OCI-LY7 (cell line): ENCODE measurements at regions not wholly inside any gene's neighbourhood (a gene's known extent, or its start where the extent isn't known, plus 50 kb on each side); places are given as distances from the start of the nearest gene placed in this dataset.

ENCODE experiments used
- BruUV-seq: library from RNA; stranded (reverse); fragments of 400-500 nt; replicated peaks from 2 replicates; lab custom pipeline; 2021; lab: Mats Ljungman, UMichigan
- CTCF ChIA-PET: fragments of 300-600 bp; sonication (Branson Sonifier 250); formaldehyde crosslinking; loops from one replicate; lab custom pipeline; 2022; ENCODE audit warnings: antibody characterized with exemption; ENCODE audit not compliant: unreplicated experiment; lab: Charles Lee
- POLR2A ChIA-PET: fragments of 300-600 bp; sonication (Branson Sonifier 250); formaldehyde crosslinking; loops from one replicate; lab custom pipeline; 2022; ENCODE audit warnings: antibody characterized with exemption; lab: Charles Lee
- DNase-seq: peaks from one replicate; pipeline ENCODE4 v3.0.0-alpha.2; 2015; ENCODE audit warnings: low spot score
- H2AFZ ChIP-seq: fragments of 200-600 bp; sonication (generic), shearing (Covaris generic); 2 replicates; pipeline ENCODE4 v1.6.1; 2014; ENCODE audit warnings: mild to moderate bottlenecking, antibody characterized with exemption, low read length, moderate library complexity
- H3K27ac ChIP-seq: fragments of 200-600 bp; sonication (generic); 2 replicates; pipeline ENCODE4 v1.5.1; 2014; ENCODE audit warnings: mixed run types, low read depth, mild to moderate bottlenecking, moderate library complexity, low read length, inconsistent platforms; ENCODE audit not compliant: poor library complexity, severe bottlenecking
- H3K36me3 ChIP-seq: fragments of 200-600 bp; sonication (generic); 2 replicates; pipeline ENCODE4 v1.6.1; 2014; ENCODE audit warnings: mild to moderate bottlenecking, antibody characterized with exemption, low read length, moderate library complexity, mixed read lengths; ENCODE audit not compliant: insufficient read depth
- H3K4me1 ChIP-seq: fragments of 200-600 bp; sonication (generic); 2 replicates; pipeline ENCODE4 v1.5.1; 2014; ENCODE audit warnings: mild to moderate bottlenecking, low read length; ENCODE audit not compliant: insufficient read depth, poor library complexity, severe bottlenecking
- H3K4me2 ChIP-seq: fragments of 200-600 bp; sonication (generic); 2 replicates; pipeline ENCODE4 v1.6.1; 2014; ENCODE audit warnings: mild to moderate bottlenecking, low read length
- H3K4me3 ChIP-seq: fragments of 200-600 bp; sonication (generic); 2 replicates; pipeline ENCODE4 v1.5.1; 2014; ENCODE audit warnings: mild to moderate bottlenecking, low read depth, low read length; ENCODE audit not compliant: poor library complexity, severe bottlenecking
- H3K79me2 ChIP-seq: fragments of 200-600 bp; sonication (generic); 2 replicates; pipeline ENCODE4 v1.6.1; 2016; ENCODE audit warnings: low read depth, mild to moderate bottlenecking, low read length, moderate library complexity, mixed read lengths; ENCODE audit not compliant: insufficient read depth
- H3K9me2 ChIP-seq: fragments of 200-600 bp; sonication (generic); 2 replicates; pipeline ENCODE4 v1.6.1; 2016; ENCODE audit warnings: mild to moderate bottlenecking, low read length, mixed read lengths; ENCODE audit not compliant: insufficient read depth
- H3K9me3 ChIP-seq: fragments of 200-600 bp; sonication (generic); 2 replicates; pipeline ENCODE4 v1.6.1; 2014; ENCODE audit warnings: mild to moderate bottlenecking, mixed run types, low read length, mixed read lengths
- H4K20me1 ChIP-seq: fragments of 200-600 bp; sonication (generic); 2 replicates; pipeline ENCODE4 v1.6.1; 2014; ENCODE audit warnings: mild to moderate bottlenecking, antibody characterized with exemption, low read length, moderate library complexity, mixed read lengths; ENCODE audit not compliant: insufficient read depth
- CTCF ChIP-seq: fragments of 200-600 bp; sonication (generic); conservative IDR thresholded peaks from 2 replicates; pipeline ENCODE4 v1.5.1; 2014; ENCODE audit warnings: mild to moderate bottlenecking, antibody characterized with exemption, low read length, moderate library complexity, mixed read lengths
- EZH2phosphoT487 ChIP-seq: fragments of 200-600 bp; sonication (generic); IDR thresholded peaks from 2 replicates; pipeline ENCODE4 v1.6.1; 2018; ENCODE audit warnings: low read depth, borderline replicate concordance, mild to moderate bottlenecking, mixed run types, antibody characterized with exemption, low read length, moderate library complexity, mixed read lengths
- intact Hi-C: fragments of 100-400 bp; cut with micrococcal nuclease; formaldehyde crosslinking; loops from one replicate; pipeline ENCODE4 v1.10.0; 2022; ENCODE audit not compliant: unreplicated experiment

- Histone ChIP-seq H3K4me3 (no peak overlapping the region), H3K9me3 (no peaks in the 10 kb centered on the region), H2AFZ (no peak overlapping the region), H3K27ac (no peak overlapping the region), H3K79me2 (no peaks in the 10 kb centered on the region), H3K9me2 (no peaks in the 10 kb centered on the region), H3K4me1 (no peaks in the 10 kb centered on the region), H3K36me3 (no peaks in the 10 kb centered on the region), H4K20me1 (no peaks in the 10 kb centered on the region), H3K4me2 (no peak overlapping the region)
- intact Hi-C loops = no loop called here
- CTCF ChIA-PET = no interaction called here
- TF ChIP-seq EZH2phosphoT487 (no peak), CTCF (no peak)
- BruUV-seq = no TSS peak
- no peak for DNase-seq
- POLR2A ChIA-PET = no interaction called here
Observed at GRCh38 chr4:173862754-173863153, 332.7 kb upstream of the HAND2 start.

GRCh38 chr4:173860094-173860493 is 330.1 kb upstream of the HAND2 start:
- DNase-seq = no peak
- Histone ChIP-seq H4K20me1 (no peaks in the 10 kb centered on the region), H3K4me1 (no peaks in the 10 kb centered on the region), H3K4me2 (no peak overlapping the region), H3K36me3 (no peaks in the 10 kb centered on the region), H3K4me3 (no peak overlapping the region), H3K9me3 (no peaks in the 10 kb centered on the region), H2AFZ (no peak overlapping the region), H3K79me2 (no peaks in the 10 kb centered on the region), H3K9me2 (no peaks in the 10 kb centered on the region), H3K27ac (no peak overlapping the region)
- ChIA-PET CTCF (no interaction called here), POLR2A (interaction anchor here (0.7 kb wide), 1 partner anchor 725 kb away, joined by 3 read pairs; no protein-coding TSS in a partner anchor)
- TF ChIP-seq EZH2phosphoT487 = no peak
- TF ChIP-seq CTCF = no peak
- no TSS peak for BruUV-seq
- intact Hi-C loops = no loop called here

GRCh38 chr4:173859091-173859713 is 329.2 kb upstream of the HAND2 start:
- Histone ChIP-seq H3K4me1 (no peaks in the 10 kb centered on the region), H3K9me2 (no peaks in the 10 kb centered on the region), H3K36me3 (no peaks in the 10 kb centered on the region), H3K4me3 (no peak overlapping the region), H3K27ac (no peak overlapping the region), H2AFZ (no peak overlapping the region), H3K9me3 (no peaks in the 10 kb centered on the region), H4K20me1 (no peaks in the 10 kb centered on the region), H3K79me2 (no peaks in the 10 kb centered on the region), H3K4me2 (no peak overlapping the region)
- BruUV-seq = no TSS peak
- TF ChIP-seq EZH2phosphoT487 = no peak
- TF ChIP-seq CTCF = no peak
- intact Hi-C loops = no loop called here
- ChIA-PET POLR2A (interaction anchor here (0.6 to 1.0 kb wide), 3 partner anchors 33 to 725 kb away, joined by 3 to 4 read pairs (median 3); no protein-coding TSS in a partner anchor), CTCF (no interaction called here)
- no peak for DNase-seq
